K562 (cell line): ENCODE measurements at regions not wholly inside any gene's neighbourhood (a gene's known extent, or its start where the extent isn't known, plus 50 kb on each side); places are given as distances from the start of the nearest gene placed in this dataset.

Experiments
- CBFB ChIP-seq: sonication (generic); formaldehyde crosslinking; IDR thresholded peaks from 2 replicates; pipeline ENCODE4 v1.4.0; 2020; ENCODE audit warnings: mild to moderate bottlenecking, missing genetic modification reagents
- ETV6 ChIP-seq, 3 experiments: fragments of 150-350 bp in 1 of 3; sonication (generic) in 1 of 3; formaldehyde crosslinking in 1 of 3; IDR thresholded peaks; 2 replicates each; pipeline versions ENCODE4 v1.6.1 to v1.8.0; 2014 to 2022; ENCODE audit warnings: borderline replicate concordance in 2 of 3, low read depth in 2 of 3, antibody characterized with exemption in 1 of 3, low read length in 1 of 3, mild to moderate bottlenecking in 1 of 3, missing genetic modification reagents in 1 of 3
- NFE2 ChIP-seq: IDR thresholded peaks from 2 replicates; pipeline ENCODE4 v1.6.1; 2014; ENCODE audit warnings: antibody characterized with exemption, low read depth
- RUNX1 ChIP-seq: sonication (generic); IDR thresholded peaks from 2 replicates; pipeline ENCODE4 v1.6.1; 2016; ENCODE audit warnings: antibody characterized with exemption, low read depth
- SMAD2 ChIP-seq: fragments of 150-350 bp; IDR thresholded peaks from 2 replicates; pipeline ENCODE4 v1.6.1; 2014; ENCODE audit warnings: low read depth, mild to moderate bottlenecking, low read length
- SRF ChIP-seq, 2 experiments: fragments of 250-450, 450-650 bp in 1 of 2; sonication (Bioruptor Pico) in 1 of 2; sonication (generic) in 1 of 2; formaldehyde crosslinking; IDR thresholded peaks; 2 replicates each; pipeline versions ENCODE4 v1.5.0 to v1.5.1; 2020 to 2022; ENCODE audit warnings: mild to moderate bottlenecking in 1 of 2, missing genetic modification reagents in 1 of 2
- TF ChIP-seq, protein P1 (sequence below): fragments of 250-450 bp; sonication (Bioruptor Pico); IDR thresholded peaks from 2 replicates; pipeline ENCODE4 v1.5.0; 2021; ENCODE audit warnings: mild to moderate bottlenecking, moderate library complexity
- TF ChIP-seq, protein P2 (sequence below), 2 experiments: fragments of 450-650 bp in 1 of 2; sonication (generic) in 1 of 2; formaldehyde crosslinking in 1 of 2; IDR thresholded peaks in 1 of 2; conservative IDR thresholded peaks in 1 of 2; 2 replicates each; pipeline versions ENCODE4 v1.6.1 to v1.8.1; 2016 to 2023; ENCODE audit warnings: mild to moderate bottlenecking in 2 of 2, moderate library complexity in 2 of 2, inconsistent platforms in 1 of 2, missing genetic modification reagents in 1 of 2

DNA sequence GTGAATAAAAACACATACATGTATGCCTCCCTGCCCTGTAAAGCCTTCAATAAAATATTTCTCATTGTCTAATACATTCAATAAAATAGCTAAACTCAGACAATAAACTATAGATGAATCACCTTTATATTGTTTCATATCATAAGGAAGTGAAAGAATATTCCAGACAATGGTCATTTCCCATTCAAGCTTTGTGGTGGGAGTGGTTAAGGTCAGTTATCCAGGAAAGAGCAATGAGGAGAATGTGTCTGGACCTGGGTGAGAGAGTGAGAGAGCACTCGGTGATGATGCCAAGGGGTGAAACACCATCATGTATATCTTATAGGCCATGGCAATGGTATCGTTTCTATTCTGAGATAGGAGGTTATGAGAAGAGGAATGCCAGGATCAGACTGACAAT, 197.8 kb downstream of the PDHA2 start (continued):
- TF ChIP-seq NFE2 (no peak), RUNX1 (no peak), SMAD2 (no peak), SRF (CRISPR knock-in tag; IDR thresholded peaks at IDR 0.05) (no peak), CBFB (CRISPR knock-in tag) (no peak), ETV6 (IDR thresholded peaks at IDR 0.05; ENCODE audit: borderline replicate concordance in 1 of 2, low read depth in 2 of 2, low read length in 1 of 2) (no peak), ETV6 (CRISPR knock-in tag; IDR thresholded peaks at IDR 0.05; ENCODE audit: borderline replicate concordance) (no peak)
- TF ChIP-seq, protein P1, sequence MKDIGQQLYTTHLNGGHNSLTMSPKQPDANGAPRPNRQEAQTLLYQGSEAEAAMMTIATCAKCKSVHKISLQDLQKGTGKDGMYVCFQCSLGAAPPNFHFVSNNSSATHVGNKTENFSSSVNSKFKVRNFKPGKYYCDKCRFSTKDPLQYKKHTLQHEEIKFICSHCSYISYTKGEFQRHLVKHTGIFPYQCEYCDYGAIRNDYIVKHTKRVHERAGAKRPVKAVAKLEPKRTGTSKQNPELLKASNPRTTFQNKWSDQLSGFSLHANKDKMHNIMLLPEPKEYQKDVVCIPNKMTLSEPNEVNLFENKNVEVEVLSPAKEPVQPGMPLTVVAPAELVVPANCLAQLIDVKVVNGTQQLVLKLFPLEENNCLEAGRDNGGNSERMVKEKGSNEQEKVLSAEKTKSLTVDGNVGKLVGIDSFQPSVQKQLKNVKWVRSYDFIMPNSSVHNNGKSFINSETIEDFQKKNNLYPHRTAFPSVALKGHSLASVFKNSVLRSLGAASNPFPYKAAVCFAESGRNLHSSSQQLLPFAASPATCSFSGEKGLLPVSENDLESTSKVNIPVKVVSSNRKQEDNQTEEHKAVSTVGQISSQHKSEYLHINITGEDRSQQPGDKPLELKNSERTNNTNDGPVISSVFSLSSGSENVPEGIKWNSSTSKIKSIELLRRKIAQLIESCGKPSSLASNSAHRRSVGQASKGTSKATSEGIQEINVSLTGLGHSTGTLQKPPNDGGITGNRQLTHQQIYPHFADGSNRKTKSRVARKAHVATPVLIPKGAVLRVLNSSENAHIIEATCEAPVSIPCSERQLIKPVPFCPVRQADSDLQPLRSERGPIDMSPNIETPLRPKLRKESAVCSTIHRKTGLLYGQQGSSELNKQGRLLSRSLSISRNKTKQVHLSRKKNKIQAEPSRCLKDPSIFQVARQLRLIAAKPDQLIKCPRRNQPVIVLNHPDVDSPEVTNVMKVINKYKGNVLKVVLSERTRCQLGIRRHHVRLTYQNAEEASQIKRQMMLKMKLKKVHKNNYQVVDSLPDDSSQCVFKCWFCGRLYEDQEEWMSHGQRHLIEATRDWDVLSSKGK (CRISPR knock-in tag), result no peak
- TF ChIP-seq, protein P2, sequence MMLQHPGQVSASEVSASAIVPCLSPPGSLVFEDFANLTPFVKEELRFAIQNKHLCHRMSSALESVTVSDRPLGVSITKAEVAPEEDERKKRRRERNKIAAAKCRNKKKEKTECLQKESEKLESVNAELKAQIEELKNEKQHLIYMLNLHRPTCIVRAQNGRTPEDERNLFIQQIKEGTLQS (IDR thresholded peaks at IDR 0.05), result no peak
- TF ChIP-seq, protein P2 (CRISPR knock-in tag; conservative IDR thresholded peaks at IDR 0.05), result no peak
